ENCODE measurements at regions not wholly inside any gene's neighbourhood (a gene's known extent, or its start where the extent isn't known, plus 50 kb on each side); places are given as distances from the start of the nearest gene placed in this dataset.

GRCh38 chr2:196333397-196333796, 162.0 kb upstream of the STK17B start:
- no peaks in the 10 kb centered on the region for H3K4me1 ChIP-seq (ENCODE audit: control insufficient read depth in 2 of 3, insufficient read depth in 2 of 3, low read depth in 1 of 3, low read length in 3 of 3)
- no peak overlapping the region for H3K4me3 ChIP-seq (ENCODE audit: low read length in 3 of 3)
- FAIRE-seq (no peak), DNase-seq (no peak)
- intact Hi-C loops (cut with DNase I), result no loop called here
- no peaks in the 10 kb centered on the region for H3K9me3 ChIP-seq (ENCODE audit: control insufficient read depth in 2 of 3, insufficient read depth in 1 of 3, low read length in 3 of 3)
- no peak overlapping the region for H3K27ac ChIP-seq (ENCODE audit: low read depth in 2 of 2, low read length in 2 of 2)
- H3K36me3 ChIP-seq (ENCODE audit: control insufficient read depth in 2 of 3, insufficient read depth in 3 of 3, low read length in 3 of 3), result no peaks in the 10 kb centered on the region
- no peaks in the 10 kb centered on the region for H3K27me3 ChIP-seq (ENCODE audit: control insufficient read depth, insufficient read depth, low read length)
- no peak for TF ChIP-seq CTCF (IDR thresholded peaks at IDR 0.05; ENCODE audit: borderline replicate concordance, extremely low read depth, insufficient read depth)
- H3K9ac ChIP-seq (ENCODE audit: low read length in 3 of 3), result no peak overlapping the region

DNA sequence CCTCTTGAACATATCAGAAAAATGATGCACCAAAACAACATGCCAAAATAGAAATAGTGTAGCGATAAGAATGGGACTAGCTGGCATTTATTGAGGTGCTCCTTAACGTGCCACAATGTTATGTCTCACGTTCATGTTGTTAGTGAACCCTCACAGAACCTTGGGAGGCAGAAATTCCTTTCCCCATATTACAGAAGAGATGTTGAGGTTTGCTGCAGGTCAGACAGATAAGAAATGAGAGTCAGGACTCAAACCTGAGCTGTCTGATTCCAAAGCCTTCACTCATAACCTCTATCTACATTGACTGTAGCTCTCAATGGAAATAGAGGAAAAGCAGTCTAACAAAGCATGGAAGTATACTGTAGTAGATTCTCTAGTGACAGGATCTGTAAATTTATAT, 163.3 kb upstream of the STK17B start:
- no peak overlapping the region for H3K9ac ChIP-seq (ENCODE audit: low read length in 3 of 3)

DNA sequence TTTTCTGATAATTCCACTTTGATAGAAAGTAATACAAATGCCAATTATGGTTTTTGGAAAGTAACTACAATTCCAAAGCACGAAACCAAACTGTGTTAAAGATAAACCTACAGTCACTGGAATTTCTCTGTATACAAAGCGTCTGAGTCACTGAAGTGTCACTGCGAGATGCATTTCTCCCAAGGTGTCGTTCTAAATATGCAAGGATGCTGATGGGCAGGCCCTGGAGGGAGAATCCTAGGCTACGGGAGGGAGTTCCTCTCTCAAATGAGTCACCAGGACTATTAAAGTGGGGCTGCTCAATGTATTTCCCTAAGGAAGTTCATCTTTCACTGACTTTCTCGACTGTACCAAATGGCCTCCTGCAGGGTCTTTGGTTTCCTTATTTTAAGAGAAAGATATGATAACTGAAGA, 163.8 kb upstream of the STK17B start:
- TF ChIP-seq CTCF (IDR thresholded peaks at IDR 0.05; ENCODE audit: borderline replicate concordance, extremely low read depth, insufficient read depth), result no peak

More for the DNA sequence above, 163.3 kb upstream of the STK17B start:
- DNase-seq (no peak), FAIRE-seq (no peak)
- H3K36me3 ChIP-seq (ENCODE audit: control insufficient read depth in 2 of 3, insufficient read depth in 3 of 3, low read length in 3 of 3), result no peaks in the 10 kb centered on the region
- H3K27ac ChIP-seq (ENCODE audit: low read depth in 2 of 2, low read length in 2 of 2), result no peak overlapping the region
- no peaks in the 10 kb centered on the region for H3K4me1 ChIP-seq (ENCODE audit: control insufficient read depth in 2 of 3, insufficient read depth in 2 of 3, low read depth in 1 of 3, low read length in 3 of 3)
- no peaks in the 10 kb centered on the region for H3K9me3 ChIP-seq (ENCODE audit: control insufficient read depth in 2 of 3, insufficient read depth in 1 of 3, low read length in 3 of 3)
- no peaks in the 10 kb centered on the region for H3K27me3 ChIP-seq (ENCODE audit: control insufficient read depth, insufficient read depth, low read length)
- intact Hi-C loops (cut with DNase I), result no loop called here
- no peak overlapping the region for H3K4me3 ChIP-seq (ENCODE audit: low read length in 3 of 3)
- no peak for TF ChIP-seq CTCF (IDR thresholded peaks at IDR 0.05; ENCODE audit: borderline replicate concordance, extremely low read depth, insufficient read depth)

GRCh38 chr2:196336207-196336606, 164.8 kb upstream of the STK17B start:
- FAIRE-seq (no peak), DNase-seq (no peak)
- Histone ChIP-seq H3K9me3 (ENCODE audit: control insufficient read depth in 2 of 3, insufficient read depth in 1 of 3, low read length in 3 of 3) (no peaks in the 10 kb centered on the region), H3K4me3 (ENCODE audit: low read length in 3 of 3) (no peak overlapping the region), H3K9ac (ENCODE audit: low read length in 3 of 3) (no peak overlapping the region), H3K36me3 (ENCODE audit: control insufficient read depth in 2 of 3, insufficient read depth in 3 of 3, low read length in 3 of 3) (no peaks in the 10 kb centered on the region), H3K4me1 (ENCODE audit: control insufficient read depth in 2 of 3, insufficient read depth in 2 of 3, low read depth in 1 of 3, low read length in 3 of 3) (no peaks in the 10 kb centered on the region), H3K27ac (ENCODE audit: low read depth in 2 of 2, low read length in 2 of 2) (no peak overlapping the region), H3K27me3 (ENCODE audit: control insufficient read depth, insufficient read depth, low read length) (no peaks in the 10 kb centered on the region)
- no peak for TF ChIP-seq CTCF (IDR thresholded peaks at IDR 0.05; ENCODE audit: borderline replicate concordance, extremely low read depth, insufficient read depth)
- intact Hi-C loops (cut with DNase I), result no loop called here

More for the DNA sequence above, 163.8 kb upstream of the STK17B start:
- no peak overlapping the region for H3K27ac ChIP-seq (ENCODE audit: low read depth in 2 of 2, low read length in 2 of 2)
- no peak for FAIRE-seq
- intact Hi-C loops (cut with DNase I), result no loop called here
- no peak overlapping the region for H3K9ac ChIP-seq (ENCODE audit: low read length in 3 of 3)
- H3K9me3 ChIP-seq (ENCODE audit: control insufficient read depth in 2 of 3, insufficient read depth in 1 of 3, low read length in 3 of 3), result no peaks in the 10 kb centered on the region
- H3K27me3 ChIP-seq (ENCODE audit: control insufficient read depth, insufficient read depth, low read length), result no peaks in the 10 kb centered on the region
- H3K4me3 ChIP-seq (ENCODE audit: low read length in 3 of 3), result no peak overlapping the region
- no peaks in the 10 kb centered on the region for H3K4me1 ChIP-seq (ENCODE audit: control insufficient read depth in 2 of 3, insufficient read depth in 2 of 3, low read depth in 1 of 3, low read length in 3 of 3)
- H3K36me3 ChIP-seq (ENCODE audit: control insufficient read depth in 2 of 3, insufficient read depth in 3 of 3, low read length in 3 of 3), result no peaks in the 10 kb centered on the region
- DNase-seq, result no peak
